ENCODE measurements at regions not wholly inside any gene's neighbourhood (a gene's known extent, or its start where the extent isn't known, plus 50 kb on each side); places are given as distances from the start of the nearest gene placed in this dataset.

GRCh38 chrX:118178450-118178849 is 61.8 kb upstream of the KLHL13 start:
- 70% methylated on average over 5 of the region's 7 CpGs for WGBS
- H4K8ac ChIP-seq (ENCODE audit: low read length), result no peak overlapping the region
- no peak overlapping the region for H3K4ac ChIP-seq (ENCODE audit: low read depth in 1 of 2, low read length in 2 of 2)

DNA sequence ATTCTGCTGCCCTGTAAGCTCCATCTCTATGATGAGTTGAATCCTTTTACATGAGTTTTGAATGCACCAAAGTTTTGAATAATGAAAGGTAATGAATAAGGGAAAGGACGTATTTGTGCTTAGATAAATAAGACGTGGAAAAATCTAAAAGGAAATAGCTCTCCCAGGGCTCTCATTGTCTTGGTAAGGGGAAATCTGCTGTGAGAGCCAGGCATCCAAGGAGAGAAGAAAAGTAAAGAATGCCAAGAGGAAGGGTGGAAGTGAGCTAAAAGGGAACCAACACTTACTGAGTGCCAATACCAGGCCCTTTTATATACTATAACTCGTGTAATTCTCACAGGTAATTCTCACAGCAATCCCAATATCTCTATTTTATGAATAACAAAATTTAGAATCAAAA is 62.6 kb upstream of the KLHL13 start:
- Histone ChIP-seq H3K36me3 (ENCODE audit: control insufficient read depth in 1 of 2, insufficient read depth in 2 of 2, low read depth in 1 of 2, low read length in 2 of 2) (no peaks in the 10 kb centered on the region), H3K79me1 (replicated peaks; ENCODE audit: low read length, poor library complexity, severe bottlenecking) (no peaks in the 10 kb centered on the region), H3K4me1 (ENCODE audit: control insufficient read depth, insufficient read depth, low read depth, low read length) (no peaks in the 10 kb centered on the region), H3K9ac (ENCODE audit: low read length) (no peak overlapping the region), H3K4me2 (ENCODE audit: low read length, poor library complexity, severe bottlenecking) (no peak overlapping the region), H3K9me3 (ENCODE audit: control insufficient read depth, low read length) (no peaks in the 10 kb centered on the region), H4K91ac (ENCODE audit: low read length) (no peak overlapping the region), H3K18ac (ENCODE audit: low read depth in 1 of 2, low read length in 2 of 2) (no peak overlapping the region), H2AFZ (ENCODE audit: low read depth, low read length) (no peak overlapping the region), H2AK5ac (ENCODE audit: low read length, severe bottlenecking) (no peak overlapping the region), H3K27me3 (ENCODE audit: control insufficient read depth in 1 of 2, insufficient read depth in 1 of 2, low read length in 2 of 2) (peaks cover 0 to 2% of the 10 kb centered on the region in 2 experiments), H3K23ac (ENCODE audit: low read length in 2 of 2) (no peak overlapping the region), H2BK120ac (ENCODE audit: low read depth, low read length) (no peak overlapping the region), H4K8ac (ENCODE audit: low read length) (no peak overlapping the region), H2BK5ac (ENCODE audit: low read depth, low read length, poor library complexity, severe bottlenecking) (no peak overlapping the region), H3K27ac (ENCODE audit: low read length, poor library complexity, severe bottlenecking) (no peak overlapping the region), H2BK12ac (ENCODE audit: low read length in 2 of 2) (no peak overlapping the region), H3K4ac (ENCODE audit: low read depth in 1 of 2, low read length in 2 of 2) (no peak overlapping the region), H3K4me3 (ENCODE audit: insufficient read depth in 1 of 2, low read depth in 1 of 2, low read length in 2 of 2) (no peak overlapping the region), H3K14ac (ENCODE audit: low read length in 2 of 2) (no peak overlapping the region), H2BK15ac (ENCODE audit: low read depth, poor library complexity, severe bottlenecking) (no peak overlapping the region)
- WGBS, result 67% methylated on average over 2 of the region's 3 CpGs
- no peak for DNase-seq

More at GRCh38 chrX:118178450-118178849, 61.8 kb upstream of the KLHL13 start:
- no peak overlapping the region for H2BK15ac ChIP-seq (ENCODE audit: low read depth, poor library complexity, severe bottlenecking)
- H3K4me3 ChIP-seq (ENCODE audit: insufficient read depth in 1 of 2, low read depth in 1 of 2, low read length in 2 of 2), result no peak overlapping the region
- no peak overlapping the region for H3K4me2 ChIP-seq (ENCODE audit: low read length, poor library complexity, severe bottlenecking)
- no peak overlapping the region for H3K27ac ChIP-seq (ENCODE audit: low read length, poor library complexity, severe bottlenecking)
- H3K27me3 ChIP-seq (ENCODE audit: control insufficient read depth in 1 of 2, insufficient read depth in 1 of 2, low read length in 2 of 2), result peaks cover 0 to 2% of the 10 kb centered on the region in 2 experiments
- no peaks in the 10 kb centered on the region for H3K79me1 ChIP-seq (replicated peaks; ENCODE audit: low read length, poor library complexity, severe bottlenecking)
- no peak overlapping the region for H4K91ac ChIP-seq (ENCODE audit: low read length)
- no peak overlapping the region for H2BK12ac ChIP-seq (ENCODE audit: low read length in 2 of 2)
- no peak overlapping the region for H2AFZ ChIP-seq (ENCODE audit: low read depth, low read length)
- no peak overlapping the region for H3K23ac ChIP-seq (ENCODE audit: low read length in 2 of 2)
- H3K9ac ChIP-seq (ENCODE audit: low read length), result no peak overlapping the region
- no peak overlapping the region for H2AK5ac ChIP-seq (ENCODE audit: low read length, severe bottlenecking)
- no peaks in the 10 kb centered on the region for H3K9me3 ChIP-seq (ENCODE audit: control insufficient read depth, low read length)
- H3K14ac ChIP-seq (ENCODE audit: low read length in 2 of 2), result no peak overlapping the region
- no peak overlapping the region for H2BK120ac ChIP-seq (ENCODE audit: low read depth, low read length)
- H3K18ac ChIP-seq (ENCODE audit: low read depth in 1 of 2, low read length in 2 of 2), result no peak overlapping the region
- no peak overlapping the region for H2BK5ac ChIP-seq (ENCODE audit: low read depth, low read length, poor library complexity, severe bottlenecking)
- DNase-seq, result no peak
- no peaks in the 10 kb centered on the region for H3K4me1 ChIP-seq (ENCODE audit: control insufficient read depth, insufficient read depth, low read depth, low read length)
- H3K36me3 ChIP-seq (ENCODE audit: control insufficient read depth in 1 of 2, insufficient read depth in 2 of 2, low read depth in 1 of 2, low read length in 2 of 2), result no peaks in the 10 kb centered on the region

- no peak overlapping the region for H2AFZ ChIP-seq (ENCODE audit: low read depth, low read length)
- H3K9ac ChIP-seq (ENCODE audit: low read length), result no peak overlapping the region
- no peak for DNase-seq
- no peak overlapping the region for H3K4ac ChIP-seq (ENCODE audit: low read depth in 1 of 2, low read length in 2 of 2)
- H3K27me3 ChIP-seq (ENCODE audit: control insufficient read depth in 1 of 2, insufficient read depth in 1 of 2, low read length in 2 of 2), result peaks cover 0 to 2% of the 10 kb centered on the region in 2 experiments
- H4K91ac ChIP-seq (ENCODE audit: low read length), result no peak overlapping the region
- H2BK5ac ChIP-seq (ENCODE audit: low read depth, low read length, poor library complexity, severe bottlenecking), result no peak overlapping the region
- no peak overlapping the region for H3K4me2 ChIP-seq (ENCODE audit: low read length, poor library complexity, severe bottlenecking)
- no peak overlapping the region for H3K14ac ChIP-seq (ENCODE audit: low read length in 2 of 2)
- H3K23ac ChIP-seq (ENCODE audit: low read length in 2 of 2), result no peak overlapping the region
- no peak overlapping the region for H2BK120ac ChIP-seq (ENCODE audit: low read depth, low read length)
- H4K8ac ChIP-seq (ENCODE audit: low read length), result no peak overlapping the region
- H3K18ac ChIP-seq (ENCODE audit: low read depth in 1 of 2, low read length in 2 of 2), result no peak overlapping the region
- WGBS, result 77% methylated on average over 4 of the region's 4 CpGs
- no peaks in the 10 kb centered on the region for H3K79me1 ChIP-seq (replicated peaks; ENCODE audit: low read length, poor library complexity, severe bottlenecking)
- H3K4me1 ChIP-seq (ENCODE audit: control insufficient read depth, insufficient read depth, low read depth, low read length), result no peaks in the 10 kb centered on the region
- H3K27ac ChIP-seq (ENCODE audit: low read length, poor library complexity, severe bottlenecking), result no peak overlapping the region
- no peaks in the 10 kb centered on the region for H3K36me3 ChIP-seq (ENCODE audit: control insufficient read depth in 1 of 2, insufficient read depth in 2 of 2, low read depth in 1 of 2, low read length in 2 of 2)
- no peak overlapping the region for H2AK5ac ChIP-seq (ENCODE audit: low read length, severe bottlenecking)
- no peak overlapping the region for H2BK12ac ChIP-seq (ENCODE audit: low read length in 2 of 2)
- H3K9me3 ChIP-seq (ENCODE audit: control insufficient read depth, low read length), result no peaks in the 10 kb centered on the region
- no peak overlapping the region for H2BK15ac ChIP-seq (ENCODE audit: low read depth, poor library complexity, severe bottlenecking)
- no peak overlapping the region for H3K4me3 ChIP-seq (ENCODE audit: insufficient read depth in 1 of 2, low read depth in 1 of 2, low read length in 2 of 2)
These were observed 63.1 kb upstream of the KLHL13 start for GRCh38 chrX:118179718-118180117.

- Histone ChIP-seq H4K91ac (ENCODE audit: low read length) (no peak overlapping the region), H3K27ac (ENCODE audit: low read length, poor library complexity, severe bottlenecking) (no peak overlapping the region), H2BK12ac (ENCODE audit: low read length in 2 of 2) (no peak overlapping the region), H3K23ac (ENCODE audit: low read length in 2 of 2) (no peak overlapping the region), H3K18ac (ENCODE audit: low read depth in 1 of 2, low read length in 2 of 2) (no peak overlapping the region), H3K9me3 (ENCODE audit: control insufficient read depth, low read length) (no peaks in the 10 kb centered on the region), H2AFZ (ENCODE audit: low read depth, low read length) (no peak overlapping the region), H2AK5ac (ENCODE audit: low read length, severe bottlenecking) (no peak overlapping the region), H4K8ac (ENCODE audit: low read length) (no peak overlapping the region), H3K14ac (ENCODE audit: low read length in 2 of 2) (no peak overlapping the region), H2BK120ac (ENCODE audit: low read depth, low read length) (no peak overlapping the region), H3K4me3 (ENCODE audit: insufficient read depth in 1 of 2, low read depth in 1 of 2, low read length in 2 of 2) (no peak overlapping the region), H3K79me1 (replicated peaks; ENCODE audit: low read length, poor library complexity, severe bottlenecking) (no peaks in the 10 kb centered on the region), H2BK5ac (ENCODE audit: low read depth, low read length, poor library complexity, severe bottlenecking) (no peak overlapping the region), H3K4ac (ENCODE audit: low read depth in 1 of 2, low read length in 2 of 2) (no peak overlapping the region), H3K4me2 (ENCODE audit: low read length, poor library complexity, severe bottlenecking) (no peak overlapping the region), H3K4me1 (ENCODE audit: control insufficient read depth, insufficient read depth, low read depth, low read length) (no peaks in the 10 kb centered on the region), H3K27me3 (ENCODE audit: control insufficient read depth in 1 of 2, insufficient read depth in 1 of 2, low read length in 2 of 2) (peaks cover 0 to 2% of the 10 kb centered on the region in 2 experiments), H2BK15ac (ENCODE audit: low read depth, poor library complexity, severe bottlenecking) (no peak overlapping the region), H3K9ac (ENCODE audit: low read length) (no peak overlapping the region), H3K36me3 (ENCODE audit: control insufficient read depth in 1 of 2, insufficient read depth in 2 of 2, low read depth in 1 of 2, low read length in 2 of 2) (no peaks in the 10 kb centered on the region)
- DNase-seq, result no peak
- WGBS, result 72% methylated on average over 3 of the region's 4 CpGs
These were observed 64.4 kb upstream of the KLHL13 start for GRCh38 chrX:118181030-118181429.
